ES-I3 (cell line): ENCODE measurements at regions not wholly inside any gene's neighbourhood (a gene's known extent, or its start where the extent isn't known, plus 50 kb on each side); places are given as distances from the start of the nearest gene placed in this dataset.

ENCODE experiments used
- H3K36me3 ChIP-seq: 2 replicates; pipeline ENCODE4 v1.6.1; 2013; ENCODE audit warnings: mild to moderate bottlenecking, low read length, control low read depth, moderate library complexity; ENCODE audit not compliant: insufficient read depth
- H3K4me1 ChIP-seq: 2 replicates; pipeline ENCODE4 v1.6.1; 2013; ENCODE audit warnings: mild to moderate bottlenecking, control low read depth, low read length; ENCODE audit not compliant: insufficient read depth
- H3K9ac ChIP-seq: 2 replicates; pipeline ENCODE4 v1.6.1; 2013; ENCODE audit warnings: low read depth, mild to moderate bottlenecking, low read length, moderate library complexity
- H3K9me3 ChIP-seq: 2 replicates; pipeline ENCODE4 v1.6.1; 2013; ENCODE audit warnings: mild to moderate bottlenecking, low read length, moderate library complexity; ENCODE audit not compliant: control insufficient read depth, insufficient read depth

- Histone ChIP-seq H3K9ac (no peak overlapping the region), H3K36me3 (no peaks in the 10 kb centered on the region), H3K4me1 (no peaks in the 10 kb centered on the region)
Observed at GRCh38 chr14:98183556-98183955, 1088.4 kb downstream of the BCL11B start.

GRCh38 chr14:98184457-98184856, 1087.5 kb downstream of the BCL11B start:
- no peaks in the 10 kb centered on the region for H3K36me3 ChIP-seq
- H3K9ac ChIP-seq: no peak overlapping the region
- no peaks in the 10 kb centered on the region for H3K9me3 ChIP-seq
- no peaks in the 10 kb centered on the region for H3K4me1 ChIP-seq

More at GRCh38 chr14:98183556-98183955, 1088.4 kb downstream of the BCL11B start:
- H3K9me3 ChIP-seq: no peaks in the 10 kb centered on the region

- no peaks in the 10 kb centered on the region for H3K9me3 ChIP-seq
- no peaks in the 10 kb centered on the region for H3K36me3 ChIP-seq
Observed at GRCh38 chr14:98185036-98185435, 1087.0 kb downstream of the BCL11B start.

GRCh38 chr14:98186140-98186539, 1085.9 kb downstream of the BCL11B start:
- H3K9ac ChIP-seq: no peak overlapping the region
- H3K9me3 ChIP-seq: no peaks in the 10 kb centered on the region
- H3K36me3 ChIP-seq: no peaks in the 10 kb centered on the region
- no peaks in the 10 kb centered on the region for H3K4me1 ChIP-seq

More at GRCh38 chr14:98185036-98185435, 1087.0 kb downstream of the BCL11B start:
- H3K9ac ChIP-seq: no peak overlapping the region
- no peaks in the 10 kb centered on the region for H3K4me1 ChIP-seq

- Histone ChIP-seq H3K9me3 (no peaks in the 10 kb centered on the region), H3K9ac (no peak overlapping the region), H3K36me3 (no peaks in the 10 kb centered on the region), H3K4me1 (no peaks in the 10 kb centered on the region)
Observed at GRCh38 chr14:98187281-98187680, 1084.7 kb downstream of the BCL11B start.

- Histone ChIP-seq H3K36me3 (no peaks in the 10 kb centered on the region), H3K9ac (no peak overlapping the region), H3K4me1 (no peaks in the 10 kb centered on the region), H3K9me3 (no peaks in the 10 kb centered on the region)
Observed at GRCh38 chr14:98189062-98189461, 1082.9 kb downstream of the BCL11B start.

- no peak overlapping the region for H3K9ac ChIP-seq
- H3K36me3 ChIP-seq: no peaks in the 10 kb centered on the region
- no peaks in the 10 kb centered on the region for H3K9me3 ChIP-seq
- no peaks in the 10 kb centered on the region for H3K4me1 ChIP-seq
Observed at GRCh38 chr14:98189511-98189910, 1082.5 kb downstream of the BCL11B start.

GRCh38 chr14:98189944-98190343, 1082.1 kb downstream of the BCL11B start:
- H3K9me3 ChIP-seq: no peaks in the 10 kb centered on the region
- no peaks in the 10 kb centered on the region for H3K4me1 ChIP-seq
- no peak overlapping the region for H3K9ac ChIP-seq
- H3K36me3 ChIP-seq: no peaks in the 10 kb centered on the region

- Histone ChIP-seq H3K4me1 (no peaks in the 10 kb centered on the region), H3K9me3 (no peaks in the 10 kb centered on the region), H3K9ac (no peak overlapping the region), H3K36me3 (no peaks in the 10 kb centered on the region)
Observed at GRCh38 chr14:98192946-98193345, 1079.1 kb downstream of the BCL11B start.

GRCh38 chr14:98194821-98195220, 1077.2 kb downstream of the BCL11B start:
- Histone ChIP-seq H3K9ac (no peak overlapping the region), H3K36me3 (no peaks in the 10 kb centered on the region), H3K9me3 (no peaks in the 10 kb centered on the region), H3K4me1 (no peaks in the 10 kb centered on the region)

GRCh38 chr14:98195256-98195655, 1076.7 kb downstream of the BCL11B start:
- Histone ChIP-seq H3K36me3 (no peaks in the 10 kb centered on the region), H3K4me1 (no peaks in the 10 kb centered on the region), H3K9ac (no peak overlapping the region), H3K9me3 (no peaks in the 10 kb centered on the region)

GRCh38 chr14:98197933-98198332, 1074.1 kb downstream of the BCL11B start:
- H3K36me3 ChIP-seq: no peaks in the 10 kb centered on the region
- no peaks in the 10 kb centered on the region for H3K4me1 ChIP-seq
- H3K9me3 ChIP-seq: no peaks in the 10 kb centered on the region
- no peak overlapping the region for H3K9ac ChIP-seq

GRCh38 chr14:98198385-98198784, 1073.6 kb downstream of the BCL11B start:
- Histone ChIP-seq H3K9ac (no peak overlapping the region), H3K4me1 (no peaks in the 10 kb centered on the region), H3K36me3 (no peaks in the 10 kb centered on the region), H3K9me3 (no peaks in the 10 kb centered on the region)

- Histone ChIP-seq H3K9ac (no peak overlapping the region), H3K4me1 (no peaks in the 10 kb centered on the region)
Observed at GRCh38 chr14:98200601-98201000, 1071.4 kb downstream of the BCL11B start.

GRCh38 chr14:98203421-98203820, 1068.6 kb downstream of the BCL11B start:
- Histone ChIP-seq H3K36me3 (no peaks in the 10 kb centered on the region), H3K9me3 (no peaks in the 10 kb centered on the region), H3K4me1 (no peaks in the 10 kb centered on the region), H3K9ac (no peak overlapping the region)

More at GRCh38 chr14:98200601-98201000, 1071.4 kb downstream of the BCL11B start:
- Histone ChIP-seq H3K36me3 (no peaks in the 10 kb centered on the region), H3K9me3 (no peaks in the 10 kb centered on the region)

- no peaks in the 10 kb centered on the region for H3K4me1 ChIP-seq
- no peaks in the 10 kb centered on the region for H3K9me3 ChIP-seq
- no peak overlapping the region for H3K9ac ChIP-seq
- H3K36me3 ChIP-seq: no peaks in the 10 kb centered on the region
Observed at GRCh38 chr14:98204139-98204538, 1067.9 kb downstream of the BCL11B start.
